HUDEP-2 (cell line): ENCODE measurements at regions not wholly inside any gene's neighbourhood (a gene's known extent, or its start where the extent isn't known, plus 50 kb on each side); places are given as distances from the start of the nearest gene placed in this dataset.
A peak's percentile ranks its signal among the peaks of the same experiment; 100 is the strongest.

Source experiments
- DNase-seq, 76 experiments: peaks; one replicate each; lab custom pipeline; 2025; ENCODE audit not compliant: unreplicated experiment in 76 of 76; lab: John Stamatoyannopoulos, UW

GRCh38 chr4:186882293-186882692 lies 158.6 kb upstream of the FAT1 start:
- no peak for DNase-seq

- DNase-seq = no peak
Observed at GRCh38 chr4:186885289-186885688, 161.6 kb upstream of the FAT1 start.

GRCh38 chr4:186886759-186887158 lies 163.1 kb upstream of the FAT1 start:
- DNase-seq = no peak

- DNase-seq = no peak
Observed at GRCh38 chr4:186887291-186887700, 163.6 kb upstream of the FAT1 start.

GRCh38 chr4:186887752-186888151 lies 164.1 kb upstream of the FAT1 start:
- no peak for DNase-seq

GRCh38 chr4:186889876-186890643 lies 166.4 kb upstream of the FAT1 start:
- no peak for DNase-seq

- no peak for DNase-seq
Observed at GRCh38 chr4:186891859-186892486, 168.3 kb upstream of the FAT1 start.

- no peak for DNase-seq
Observed at GRCh38 chr4:186898367-186898766, 174.7 kb upstream of the FAT1 start.

- DNase-seq = peak in 13 of 76 experiments; percentile 1 to 57 (median 16)
Observed at GRCh38 chr4:186900232-186900900, 176.7 kb upstream of the FAT1 start.

- DNase-seq = no peak
Observed at GRCh38 chr4:186900984-186901383, 177.3 kb upstream of the FAT1 start.

GRCh38 chr4:186901850-186902249 lies 178.2 kb upstream of the FAT1 start:
- no peak for DNase-seq

GRCh38 chr4:186902361-186902760 lies 178.7 kb upstream of the FAT1 start:
- no peak for DNase-seq

GRCh38 chr4:186904101-186904500 lies 180.4 kb upstream of the FAT1 start:
- no peak for DNase-seq

GRCh38 chr4:186906722-186907121 lies 183.1 kb upstream of the FAT1 start:
- DNase-seq = no peak

GRCh38 chr4:186910385-186910784 lies 186.7 kb upstream of the FAT1 start:
- peak in 6 of 76 experiments; percentile 1 to 20 (median 4) for DNase-seq

- no peak for DNase-seq
Observed at GRCh38 chr4:186912606-186913005, 188.9 kb upstream of the FAT1 start.

- DNase-seq = no peak
Observed at GRCh38 chr4:186915816-186916215, 192.2 kb upstream of the FAT1 start.

- DNase-seq = no peak
Observed at GRCh38 chr4:186917136-186917535, 193.5 kb upstream of the FAT1 start.

GRCh38 chr4:186918466-186918865 lies 194.8 kb upstream of the FAT1 start:
- DNase-seq = no peak

- DNase-seq = no peak
Observed at GRCh38 chr4:186919340-186919739, 195.7 kb upstream of the FAT1 start.

- DNase-seq = no peak
Observed at GRCh38 chr4:186920483-186920882, 196.8 kb upstream of the FAT1 start.

GRCh38 chr4:186920992-186921391 lies 197.3 kb upstream of the FAT1 start:
- no peak for DNase-seq
